HUES6 (cell line): ENCODE measurements at regions not wholly inside any gene's neighbourhood (a gene's known extent, or its start where the extent isn't known, plus 50 kb on each side); places are given as distances from the start of the nearest gene placed in this dataset.

Source experiments
- H3K27ac ChIP-seq: 2 replicates; pipeline ENCODE4 v1.7.0; 2013; ENCODE audit warnings: low read depth, mild to moderate bottlenecking, low read length, inconsistent platforms
- H3K27me3 ChIP-seq: 2 replicates; pipeline ENCODE4 v1.6.1; 2013; ENCODE audit warnings: low read length; ENCODE audit not compliant: control insufficient read depth, insufficient read depth
- H3K36me3 ChIP-seq: 2 replicates; pipeline ENCODE4 v1.6.1; 2013; ENCODE audit warnings: low read length; ENCODE audit not compliant: control insufficient read depth, insufficient read depth
- H3K4me1 ChIP-seq: 2 replicates; pipeline ENCODE4 v1.6.1; 2013; ENCODE audit warnings: low read length; ENCODE audit not compliant: control insufficient read depth, insufficient read depth
- H3K4me3 ChIP-seq: 2 replicates; pipeline ENCODE4 v1.5.1; 2013; ENCODE audit warnings: low read depth, low read length
- H3K9ac ChIP-seq: one replicate; pipeline ENCODE4 v1.6.1; 2013; ENCODE audit warnings: mild to moderate bottlenecking, low read length
- H3K9me3 ChIP-seq: 2 replicates; pipeline ENCODE4 v1.6.1; 2013; ENCODE audit warnings: low read depth, low read length; ENCODE audit not compliant: control insufficient read depth, insufficient read depth

- no peak overlapping the region for H3K9ac ChIP-seq
- H3K27ac ChIP-seq = no peak overlapping the region
- no peak overlapping the region for H3K4me3 ChIP-seq
- H3K27me3 ChIP-seq = no peaks in the 10 kb centered on the region
- H3K36me3 ChIP-seq = no peaks in the 10 kb centered on the region
- peaks cover 12% of the 10 kb centered on the region for H3K4me1 ChIP-seq
- H3K9me3 ChIP-seq = no peaks in the 10 kb centered on the region
Measured at GRCh38 chr1:83796409-83796808, 202.5 kb downstream of the TTLL7 start.

GRCh38 chr1:83794384-83794783, 204.5 kb downstream of the TTLL7 start:
- no peak overlapping the region for H3K9ac ChIP-seq
- H3K27ac ChIP-seq = no peak overlapping the region
- H3K9me3 ChIP-seq = no peaks in the 10 kb centered on the region

GRCh38 chr1:83791821-83792437, 207.0 kb downstream of the TTLL7 start:
- Histone ChIP-seq H3K4me3 (no peak overlapping the region), H3K36me3 (no peaks in the 10 kb centered on the region), H3K4me1 (peaks cover 19% of the 10 kb centered on the region), H3K27ac (no peak overlapping the region), H3K27me3 (no peaks in the 10 kb centered on the region), H3K9me3 (no peaks in the 10 kb centered on the region), H3K9ac (no peak overlapping the region)

More at GRCh38 chr1:83794384-83794783, 204.5 kb downstream of the TTLL7 start:
- Histone ChIP-seq H3K4me3 (no peak overlapping the region), H3K27me3 (no peaks in the 10 kb centered on the region), H3K36me3 (no peaks in the 10 kb centered on the region), H3K4me1 (peaks cover 7% of the 10 kb centered on the region)

GRCh38 chr1:83790446-83790845, 208.5 kb downstream of the TTLL7 start:
- Histone ChIP-seq H3K9me3 (no peaks in the 10 kb centered on the region), H3K4me3 (no peak overlapping the region), H3K27me3 (no peaks in the 10 kb centered on the region), H3K9ac (no peak overlapping the region), H3K4me1 (peaks cover 21% of the 10 kb centered on the region), H3K27ac (no peak overlapping the region), H3K36me3 (no peaks in the 10 kb centered on the region)

- Histone ChIP-seq H3K36me3 (no peaks in the 10 kb centered on the region), H3K27ac (no peak overlapping the region), H3K9ac (no peak overlapping the region), H3K4me3 (no peak overlapping the region), H3K4me1 (peaks cover 21% of the 10 kb centered on the region), H3K27me3 (no peaks in the 10 kb centered on the region), H3K9me3 (peaks cover 4% of the 10 kb centered on the region; the same call in 1 of the 2 replicates)
Measured at GRCh38 chr1:83787246-83787998, 211.5 kb downstream of the TTLL7 start.

GRCh38 chr1:83781667-83782066, 217.3 kb downstream of the TTLL7 start:
- no peak overlapping the region for H3K4me3 ChIP-seq
- no peak overlapping the region for H3K9ac ChIP-seq
- peaks cover 4% of the 10 kb centered on the region; the same call in 1 of the 2 replicates for H3K9me3 ChIP-seq
- no peaks in the 10 kb centered on the region for H3K27me3 ChIP-seq
- no peaks in the 10 kb centered on the region for H3K36me3 ChIP-seq
- H3K27ac ChIP-seq = no peak overlapping the region
- peaks cover 2% of the 10 kb centered on the region; the same call in 1 of the 2 replicates for H3K4me1 ChIP-seq

- Histone ChIP-seq H3K27ac (no peak overlapping the region), H3K4me3 (no peak overlapping the region), H3K36me3 (no peaks in the 10 kb centered on the region), H3K4me1 (no peaks in the 10 kb centered on the region), H3K9ac (no peak overlapping the region), H3K27me3 (no peaks in the 10 kb centered on the region), H3K9me3 (peaks cover 4% of the 10 kb centered on the region; the same call in 1 of the 2 replicates)
Measured at GRCh38 chr1:83779565-83779964, 219.4 kb downstream of the TTLL7 start.

GRCh38 chr1:83777758-83778101, 221.2 kb downstream of the TTLL7 start:
- Histone ChIP-seq H3K4me1 (no peaks in the 10 kb centered on the region), H3K27ac (no peak overlapping the region), H3K27me3 (no peaks in the 10 kb centered on the region), H3K9me3 (no peaks in the 10 kb centered on the region), H3K4me3 (no peak overlapping the region), H3K36me3 (no peaks in the 10 kb centered on the region), H3K9ac (no peak overlapping the region)

GRCh38 chr1:83776913-83777757, 221.8 kb downstream of the TTLL7 start:
- no peaks in the 10 kb centered on the region for H3K4me1 ChIP-seq
- H3K36me3 ChIP-seq = no peaks in the 10 kb centered on the region
- no peak overlapping the region for H3K9ac ChIP-seq
- no peaks in the 10 kb centered on the region for H3K27me3 ChIP-seq
- H3K4me3 ChIP-seq = no peak overlapping the region
- H3K9me3 ChIP-seq = no peaks in the 10 kb centered on the region
- no peak overlapping the region for H3K27ac ChIP-seq

- no peak overlapping the region for H3K27ac ChIP-seq
- H3K27me3 ChIP-seq = no peaks in the 10 kb centered on the region
- H3K36me3 ChIP-seq = no peaks in the 10 kb centered on the region
- no peak overlapping the region for H3K4me3 ChIP-seq
- no peaks in the 10 kb centered on the region for H3K4me1 ChIP-seq
- H3K9me3 ChIP-seq = no peaks in the 10 kb centered on the region
- H3K9ac ChIP-seq = no peak overlapping the region
Measured at GRCh38 chr1:83775977-83776603, 222.8 kb downstream of the TTLL7 start.
